NCI-H1092 (cell line): ENCODE measurements at regions not wholly inside any gene's neighbourhood (a gene's known extent, or its start where the extent isn't known, plus 50 kb on each side); places are given as distances from the start of the nearest gene placed in this dataset.
"Not testable (repeated sequence)": the region's sequence is repeated elsewhere in the genome, so short reads cannot be mapped to it uniquely, and the experiment has no call there.

Source experiments
- DNase-seq: peaks from one replicate; lab custom pipeline; 2025; lab: John Stamatoyannopoulos, UW

GRCh38 chr3:139239550-139239949 lies 104.3 kb upstream of the MRPS22 start:
- DNase-seq: no peak

GRCh38 chr3:139241783-139242182 lies 102.0 kb upstream of the MRPS22 start:
- DNase-seq: no peak

GRCh38 chr3:139243710-139244109 lies 100.1 kb upstream of the MRPS22 start:
- no peak for DNase-seq

- no peak for DNase-seq
These were observed 95.1 kb upstream of the MRPS22 start for GRCh38 chr3:139248593-139249255.

DNA sequence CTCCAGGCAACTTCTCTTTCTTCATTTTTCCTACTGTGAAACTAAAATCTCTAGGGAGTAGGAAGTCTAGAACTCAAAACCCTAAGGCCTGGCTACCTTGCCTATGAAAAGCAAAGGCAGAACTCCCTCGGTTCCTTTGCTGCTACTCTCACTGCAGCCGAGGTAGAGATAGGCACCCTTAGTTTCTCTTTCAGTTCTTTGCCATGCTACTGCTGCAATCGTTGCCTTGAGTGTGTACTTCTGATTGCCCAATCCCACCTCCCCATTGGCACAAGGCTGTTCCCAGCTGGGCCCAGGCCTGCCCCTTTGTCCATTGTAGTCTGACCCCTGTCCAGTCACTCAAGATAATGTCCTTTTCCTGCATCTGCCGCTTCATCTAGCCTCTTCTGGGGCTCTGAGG lies 92.3 kb upstream of the MRPS22 start:
- no peak for DNase-seq

GRCh38 chr3:139252719-139253118 lies 91.1 kb upstream of the MRPS22 start:
- no peak for DNase-seq

- DNase-seq: no peak
These were observed 85.5 kb upstream of the MRPS22 start for GRCh38 chr3:139258276-139258675.

- no peak for DNase-seq
These were observed 84.4 kb upstream of the MRPS22 start for GRCh38 chr3:139259398-139259797.

GRCh38 chr3:139260041-139260486 lies 83.8 kb upstream of the MRPS22 start:
- DNase-seq: no peak

DNA sequence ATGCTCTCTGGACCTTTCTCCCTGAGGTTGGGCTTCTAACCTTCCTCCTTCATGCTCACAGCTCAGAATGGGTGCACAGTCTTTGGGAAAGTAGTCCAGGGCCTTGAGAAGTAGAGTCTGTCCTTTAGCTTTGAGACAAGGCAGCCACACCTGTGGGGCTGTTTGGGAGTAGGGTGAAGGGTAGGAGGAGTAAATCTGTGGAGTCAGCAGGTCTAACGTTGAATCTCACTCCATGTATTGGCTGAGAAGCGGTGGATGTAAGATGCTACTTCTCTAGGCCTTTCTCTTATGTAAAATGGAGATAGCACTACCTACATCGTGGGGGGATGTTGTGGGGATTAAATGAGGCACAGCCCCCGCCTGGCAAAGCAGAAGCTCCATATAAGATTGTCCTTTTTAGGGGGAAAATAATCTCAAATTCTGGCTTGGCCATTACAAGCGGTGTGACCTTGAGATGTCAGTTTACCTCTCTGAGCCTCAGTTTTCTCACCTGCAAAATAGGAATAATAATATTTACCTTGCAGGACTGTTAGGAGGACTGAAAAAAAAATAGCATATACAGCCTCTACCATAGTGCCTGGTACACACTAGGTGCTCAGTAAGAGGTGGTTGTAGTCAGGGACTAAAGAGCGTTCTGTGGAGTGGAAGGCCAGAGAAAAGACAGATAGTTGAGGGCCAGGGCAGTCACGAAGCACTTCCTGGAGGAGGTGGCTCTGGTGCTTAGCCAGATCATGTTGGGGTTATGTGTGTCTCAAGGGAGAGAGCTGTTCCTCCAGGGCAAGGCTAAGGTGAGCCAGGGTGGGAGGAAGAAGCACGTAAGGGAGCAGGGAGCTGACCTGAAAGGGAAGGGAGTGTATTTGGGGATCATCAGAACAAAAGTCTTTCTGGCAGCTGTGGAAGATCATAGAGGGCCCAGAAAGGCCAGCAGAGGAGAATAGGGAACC lies 82.8 kb upstream of the MRPS22 start:
- no peak for DNase-seq

DNA sequence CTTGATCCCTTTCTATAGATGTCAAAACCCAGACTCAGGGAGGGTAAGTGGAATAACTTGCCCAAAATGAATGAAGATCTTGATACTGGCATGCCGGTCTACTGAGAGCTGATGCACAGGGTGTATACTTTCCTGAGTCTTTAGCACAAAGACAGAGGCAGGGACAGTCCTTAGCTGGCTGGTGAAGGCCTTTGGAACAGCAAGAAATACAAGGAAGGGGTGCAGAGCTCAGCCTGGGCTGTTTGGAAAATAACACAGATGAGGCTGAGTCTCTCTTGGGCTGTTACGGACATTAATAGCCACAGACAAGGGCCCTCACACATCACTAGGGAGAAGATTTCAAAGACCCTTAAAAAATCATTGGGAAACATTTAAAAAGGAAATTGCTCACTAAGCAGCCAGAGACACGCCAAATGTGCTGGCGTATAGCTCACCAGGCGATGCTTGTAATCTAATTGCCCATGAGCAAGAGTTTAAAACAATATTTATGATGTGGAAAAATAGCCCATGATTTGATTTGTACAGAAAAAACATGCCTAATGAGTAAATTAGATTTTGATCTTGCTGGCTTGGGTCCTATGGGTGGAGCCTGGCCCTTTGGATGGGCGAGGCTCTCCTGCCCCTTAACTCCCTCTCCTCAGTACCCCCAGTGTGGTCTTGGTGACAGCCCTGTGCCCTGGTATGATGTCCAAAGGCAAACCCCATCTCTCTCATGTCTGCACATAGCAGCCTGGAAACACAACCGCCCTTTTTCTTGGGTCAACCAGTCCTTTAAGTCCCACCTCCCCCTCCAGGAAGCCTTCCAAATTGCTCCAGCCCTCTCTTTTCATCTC lies 81.8 kb upstream of the MRPS22 start:
- no peak for DNase-seq

DNA sequence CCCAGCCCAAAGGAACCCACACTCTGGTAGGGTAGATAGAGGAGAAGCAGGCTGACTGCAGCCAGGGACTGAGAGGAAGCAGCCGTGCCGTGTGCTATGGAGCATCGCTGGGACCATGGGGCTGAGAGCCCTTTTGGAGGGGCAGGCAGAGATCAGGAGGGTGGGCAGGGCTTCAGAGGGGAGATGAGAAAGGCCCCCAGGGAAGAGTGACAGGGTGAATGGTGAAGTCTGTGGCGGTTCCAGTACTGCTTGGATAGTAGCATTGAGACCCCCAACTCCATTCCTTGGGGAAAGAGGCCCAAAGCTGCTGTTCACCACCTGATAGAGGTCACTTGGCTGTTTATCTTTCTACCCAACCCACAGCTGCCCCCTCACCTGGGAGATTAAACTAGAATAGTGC lies 80.0 kb upstream of the MRPS22 start:
- DNase-seq: no peak

GRCh38 chr3:139264375-139264774 lies 79.4 kb upstream of the MRPS22 start:
- DNase-seq: no peak

DNA sequence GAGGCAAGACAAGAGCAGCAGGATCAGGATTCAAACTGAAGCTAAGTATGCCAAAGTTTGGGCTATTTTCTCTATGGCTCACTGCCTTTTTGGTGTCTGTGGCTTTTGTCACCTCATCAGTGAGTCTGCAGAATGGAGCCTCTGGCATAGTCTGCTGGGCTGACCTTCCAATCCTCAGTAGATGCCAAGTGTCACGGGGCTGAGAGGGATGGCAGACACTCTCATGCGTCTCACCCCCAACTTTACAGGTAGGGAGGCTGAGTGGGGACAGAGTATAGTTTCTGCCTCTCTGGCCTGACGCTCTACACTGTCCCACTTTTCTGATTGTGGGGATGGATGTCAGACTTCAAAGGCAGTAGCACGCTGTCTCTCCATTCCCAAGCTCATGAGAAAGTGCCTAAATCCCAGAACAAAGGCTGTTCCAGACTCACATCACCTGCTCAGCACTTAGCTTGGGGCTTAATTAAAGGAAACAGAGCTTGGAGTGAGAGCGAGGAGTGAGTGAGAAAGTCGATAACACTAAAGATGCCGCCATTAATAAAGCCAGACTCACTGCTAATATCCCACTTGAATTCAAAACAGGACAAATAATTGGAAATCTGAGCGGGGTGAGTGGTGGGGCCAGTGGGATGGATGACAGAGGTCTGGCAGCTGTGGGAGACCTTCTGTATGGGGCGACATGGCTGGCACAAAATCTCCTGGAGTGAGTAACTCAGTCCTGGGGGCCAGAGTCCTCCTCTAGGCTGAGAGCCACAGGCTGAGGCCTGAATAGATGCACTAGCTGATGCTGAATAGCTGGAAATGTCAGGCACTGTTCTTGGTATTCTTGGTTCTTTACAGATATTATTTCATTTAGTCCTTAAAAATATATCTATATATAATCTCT lies 78.4 kb upstream of the MRPS22 start:
- DNase-seq: no peak

GRCh38 chr3:139267300-139268246 lies 76.2 kb upstream of the MRPS22 start:
- no peak for DNase-seq

- no peak for DNase-seq
These were observed 73.8 kb upstream of the MRPS22 start for GRCh38 chr3:139269984-139270383.

DNA sequence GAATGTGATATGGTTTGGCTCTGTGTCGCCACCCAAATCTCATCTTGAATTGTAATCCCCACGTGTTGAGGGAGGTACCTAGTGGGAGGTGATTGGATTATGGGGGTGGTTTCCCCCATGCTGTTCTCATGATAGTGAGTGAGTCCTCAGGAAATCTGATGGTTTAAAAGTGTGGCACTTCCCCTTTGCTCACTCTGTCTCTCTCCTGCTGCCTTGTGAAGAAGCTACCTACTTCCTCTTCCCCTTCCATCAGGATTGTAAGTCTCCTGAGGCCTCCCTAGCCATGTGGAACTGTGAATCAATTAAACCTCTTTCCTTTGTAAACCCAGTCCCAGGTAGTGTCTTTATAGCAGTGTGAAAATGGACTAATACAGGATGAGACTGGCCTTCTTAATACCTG lies 73.2 kb upstream of the MRPS22 start:
- not testable (repeated sequence) for DNase-seq

DNA sequence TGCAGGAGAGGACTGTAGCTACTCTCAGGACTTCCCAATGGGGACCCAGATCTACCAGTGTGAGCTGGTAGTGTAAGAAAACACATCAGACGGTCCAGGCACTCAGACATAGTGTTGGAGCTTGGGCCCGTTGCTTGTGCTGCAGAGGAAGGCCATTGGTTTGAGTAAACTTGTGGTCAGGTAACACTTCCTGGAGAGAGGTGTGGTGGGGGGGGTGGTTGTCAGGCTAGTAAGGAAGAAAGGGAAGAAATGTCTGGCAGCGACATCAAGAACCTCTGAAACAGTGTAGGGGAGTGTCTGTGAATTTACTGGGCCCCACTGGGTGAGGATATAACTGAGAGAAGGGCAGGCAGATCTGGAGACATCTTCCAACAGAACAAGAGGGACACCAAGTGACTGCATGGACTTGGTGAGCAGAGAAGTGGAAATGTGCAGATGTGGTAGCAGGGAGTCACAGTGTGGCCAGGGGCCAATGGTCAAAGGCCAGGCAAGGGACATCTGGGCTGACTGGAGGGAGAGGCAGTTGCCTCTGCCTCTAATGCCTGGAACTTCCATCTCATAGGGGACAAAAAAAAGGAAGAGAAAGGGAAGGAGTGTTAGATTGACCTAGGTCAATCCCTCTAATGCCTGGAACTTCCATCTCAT lies 63.7 kb upstream of the MRPS22 start:
- no peak for DNase-seq

- no peak for DNase-seq
These were observed 62.7 kb upstream of the MRPS22 start for GRCh38 chr3:139281096-139281495.
